ENCODE measurements at regions not wholly inside any gene's neighbourhood (a gene's known extent, or its start where the extent isn't known, plus 50 kb on each side); places are given as distances from the start of the nearest gene placed in this dataset.

- Histone ChIP-seq H3K27ac (ENCODE audit: low read depth, low read length) (no peak overlapping the region), H3K9me3 (ENCODE audit: insufficient read depth, low read length) (no peaks in the 10 kb centered on the region), H3F3A (ENCODE audit: insufficient read depth) (no peaks in the 10 kb centered on the region), H3K79me2 (ENCODE audit: insufficient read depth, low read length) (no peaks in the 10 kb centered on the region), H3K4me3 (ENCODE audit: insufficient read depth, low read length, poor library complexity, severe bottlenecking) (no peak overlapping the region), H3K9me2 (replicated peaks; ENCODE audit: insufficient read depth, low read length) (no peaks in the 10 kb centered on the region), H4K20me1 (ENCODE audit: low read depth, low read length) (no peaks in the 10 kb centered on the region), H3K9ac (ENCODE audit: low read length) (no peak overlapping the region), H3K27me3 (ENCODE audit: low read length) (no peaks in the 10 kb centered on the region), H2AFZ (ENCODE audit: low read depth, low read length, severe bottlenecking) (no peak overlapping the region), H3K4me2 (ENCODE audit: low read depth, low read length, poor library complexity, severe bottlenecking) (no peak overlapping the region), H3K36me3 (ENCODE audit: low read length) (no peaks in the 10 kb centered on the region)
- TF ChIP-seq EZH2phosphoT487 (conservative IDR thresholded peaks at IDR 0.05; ENCODE audit: low read length) (no peak), CTCF (IDR thresholded peaks at IDR 0.05; ENCODE audit: insufficient read depth, low read length, poor library complexity, severe bottlenecking) (no peak)
These were observed 879.3 kb downstream of the ROBO2 start for GRCh38 chr3:77919244-77919643.

- Histone ChIP-seq H3K9ac (ENCODE audit: low read length) (no peak overlapping the region), H3K9me3 (ENCODE audit: insufficient read depth, low read length) (no peaks in the 10 kb centered on the region), H3K27me3 (ENCODE audit: low read length) (no peaks in the 10 kb centered on the region), H3K4me2 (ENCODE audit: low read depth, low read length, poor library complexity, severe bottlenecking) (no peak overlapping the region), H3F3A (ENCODE audit: insufficient read depth) (no peaks in the 10 kb centered on the region), H3K4me3 (ENCODE audit: insufficient read depth, low read length, poor library complexity, severe bottlenecking) (no peak overlapping the region), H2AFZ (ENCODE audit: low read depth, low read length, severe bottlenecking) (no peak overlapping the region), H3K79me2 (ENCODE audit: insufficient read depth, low read length) (no peaks in the 10 kb centered on the region), H3K36me3 (ENCODE audit: low read length) (no peaks in the 10 kb centered on the region), H4K20me1 (ENCODE audit: low read depth, low read length) (no peaks in the 10 kb centered on the region), H3K27ac (ENCODE audit: low read depth, low read length) (no peak overlapping the region), H3K9me2 (replicated peaks; ENCODE audit: insufficient read depth, low read length) (no peaks in the 10 kb centered on the region)
- TF ChIP-seq CTCF (IDR thresholded peaks at IDR 0.05; ENCODE audit: insufficient read depth, low read length, poor library complexity, severe bottlenecking): no peak
- TF ChIP-seq EZH2phosphoT487 (conservative IDR thresholded peaks at IDR 0.05; ENCODE audit: low read length): no peak
These were observed 891.5 kb downstream of the ROBO2 start for GRCh38 chr3:77931255-77932009.

GRCh38 chr3:77932926-77933325 is 893.0 kb downstream of the ROBO2 start:
- H3K9ac ChIP-seq (ENCODE audit: low read length): no peak overlapping the region
- H3F3A ChIP-seq (ENCODE audit: insufficient read depth): no peaks in the 10 kb centered on the region
- H2AFZ ChIP-seq (ENCODE audit: low read depth, low read length, severe bottlenecking): no peak overlapping the region
- H3K27me3 ChIP-seq (ENCODE audit: low read length): no peaks in the 10 kb centered on the region
- H3K4me2 ChIP-seq (ENCODE audit: low read depth, low read length, poor library complexity, severe bottlenecking): no peak overlapping the region
- no peaks in the 10 kb centered on the region for H4K20me1 ChIP-seq (ENCODE audit: low read depth, low read length)
- TF ChIP-seq EZH2phosphoT487 (conservative IDR thresholded peaks at IDR 0.05; ENCODE audit: low read length): no peak
- TF ChIP-seq CTCF (IDR thresholded peaks at IDR 0.05; ENCODE audit: insufficient read depth, low read length, poor library complexity, severe bottlenecking): no peak
- no peak overlapping the region for H3K4me3 ChIP-seq (ENCODE audit: insufficient read depth, low read length, poor library complexity, severe bottlenecking)
- H3K27ac ChIP-seq (ENCODE audit: low read depth, low read length): no peak overlapping the region
- no peaks in the 10 kb centered on the region for H3K9me3 ChIP-seq (ENCODE audit: insufficient read depth, low read length)
- no peaks in the 10 kb centered on the region for H3K79me2 ChIP-seq (ENCODE audit: insufficient read depth, low read length)
- no peaks in the 10 kb centered on the region for H3K9me2 ChIP-seq (replicated peaks; ENCODE audit: insufficient read depth, low read length)
- H3K36me3 ChIP-seq (ENCODE audit: low read length): no peaks in the 10 kb centered on the region
